HEK293 (cell line): ENCODE measurements at regions not wholly inside any gene's neighbourhood (a gene's known extent, or its start where the extent isn't known, plus 50 kb on each side); places are given as distances from the start of the nearest gene placed in this dataset.

Experiments used
- HOXA7 ChIP-seq: sonication (generic); formaldehyde crosslinking; IDR thresholded peaks from 2 replicates; pipeline ENCODE4 v1.8.1; 2022; ENCODE audit warnings: missing genetic modification reagents, borderline replicate concordance
- HOXD13 ChIP-seq: sonication (generic); formaldehyde crosslinking; IDR thresholded peaks from 2 replicates; pipeline ENCODE4 v1.8.0; 2022; ENCODE audit warnings: missing genetic modification reagents, borderline replicate concordance
- MEIS1 ChIP-seq: sonication (generic); formaldehyde crosslinking; IDR thresholded peaks from 2 replicates; pipeline ENCODE4 v1.8.1; 2022; ENCODE audit warnings: missing genetic modification reagents, mild to moderate bottlenecking, borderline replicate concordance
- SETDB1 ChIP-seq: IDR thresholded peaks from one replicate; pipeline ENCODE4 v1.6.1; 2017; ENCODE audit warnings: mild to moderate bottlenecking, low read length, moderate library complexity, mixed read lengths; ENCODE audit not compliant: insufficient read length
- SP2 ChIP-seq: fragments of 450-650 bp; formaldehyde crosslinking; IDR thresholded peaks from 2 replicates; pipeline ENCODE4 v1.5.1; 2016; ENCODE audit warnings: missing biosample characterization, missing genetic modification characterization
- ZBTB20 ChIP-seq: fragments of 450-650 bp; formaldehyde crosslinking; IDR thresholded peaks from 2 replicates; pipeline ENCODE4 v1.5.1; 2016; ENCODE audit warnings: missing biosample characterization, missing genetic modification characterization
- ZNF274 ChIP-seq, 2 experiments: fragments of 200-500 bp in 1 of 2; fragments of 450-650 bp in 1 of 2; sonication (Bioruptor generic) in 1 of 2; formaldehyde crosslinking in 1 of 2; IDR thresholded peaks; 2 replicates each; pipeline versions ENCODE4 v1.5.1 to v1.6.1; 2014 to 2016; ENCODE audit warnings: borderline replicate concordance in 1 of 2, inconsistent platforms in 1 of 2, low read length in 1 of 2, missing biosample characterization in 1 of 2, missing genetic modification characterization in 1 of 2
- ZNF416 ChIP-seq: fragments of 450-650 bp; formaldehyde crosslinking; IDR thresholded peaks from 2 replicates; pipeline ENCODE4 v1.5.1; 2016; ENCODE audit warnings: missing biosample characterization, missing genetic modification characterization
- ZNF654 ChIP-seq: fragments of 450-650 bp; formaldehyde crosslinking; IDR thresholded peaks from 2 replicates; pipeline ENCODE4 v1.5.1; 2016; ENCODE audit warnings: low read depth, missing biosample characterization, missing genetic modification characterization
- ZNF747 ChIP-seq: fragments of 450-650 bp; formaldehyde crosslinking; IDR thresholded peaks from 2 replicates; pipeline ENCODE4 v1.5.1; 2016; ENCODE audit warnings: missing biosample characterization, missing genetic modification characterization
- ZNF785 ChIP-seq: fragments of 450-650 bp; formaldehyde crosslinking; IDR thresholded peaks from 2 replicates; pipeline ENCODE4 v1.5.1; 2016; ENCODE audit warnings: missing biosample characterization, missing genetic modification characterization
- TF ChIP-seq, protein P1 (sequence below): fragments of 450-650 bp; formaldehyde crosslinking; IDR thresholded peaks from 2 replicates; pipeline ENCODE4 v1.5.1; 2016; ENCODE audit warnings: missing biosample characterization, missing genetic modification characterization
- TF ChIP-seq, protein P2 (sequence below): fragments of 450-650 bp; formaldehyde crosslinking; IDR thresholded peaks from 2 replicates; pipeline ENCODE4 v1.5.1; 2016; ENCODE audit warnings: missing biosample characterization, missing genetic modification characterization
- TF ChIP-seq, protein P3 (sequence below): fragments of 450-650 bp; formaldehyde crosslinking; IDR thresholded peaks from 2 replicates; pipeline ENCODE4 v1.5.1; 2016; ENCODE audit warnings: missing biosample characterization, missing genetic modification characterization

DNA sequence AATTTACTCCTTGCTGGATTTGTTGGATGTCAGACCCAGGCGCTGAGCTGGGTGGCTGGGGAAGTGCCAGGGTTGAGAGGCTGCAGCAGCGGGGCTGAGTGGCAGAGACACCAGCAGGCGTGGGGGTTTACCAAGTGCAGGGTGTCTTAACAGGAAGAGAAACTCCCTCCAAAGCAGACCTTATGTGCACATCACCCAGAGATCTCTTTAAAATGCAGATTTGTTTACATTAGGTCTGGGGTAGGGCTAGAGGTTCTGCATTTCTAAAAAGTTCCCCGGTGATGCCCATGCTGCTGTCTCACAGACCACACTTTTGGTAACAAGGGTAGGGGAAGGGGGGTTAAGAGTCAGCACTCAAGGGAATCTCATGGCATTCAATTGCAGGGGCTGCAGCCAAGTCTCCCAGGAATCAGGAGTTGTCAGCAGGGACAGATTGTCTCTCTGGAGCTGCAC is 80.7 kb upstream of the OLFM4 start:
- TF ChIP-seq ZNF274 (IDR thresholded peaks at IDR 0.05; ENCODE audit: low read length) (no peak), ZNF274 (tag by site-specific recombination; IDR thresholded peaks at IDR 0.05; ENCODE audit: borderline replicate concordance) (no peak), ZNF785 (tag by site-specific recombination) (no peak), SETDB1 (no peak), SP2 (tag by site-specific recombination) (no peak), HOXA7 (CRISPR knock-in tag) (no peak), ZNF747 (tag by site-specific recombination) (no peak), ZBTB20 (tag by site-specific recombination) (no peak), ZNF654 (tag by site-specific recombination) (no peak), HOXD13 (CRISPR knock-in tag) (no peak), ZNF416 (tag by site-specific recombination) (no peak), MEIS1 (CRISPR knock-in tag) (no peak)
- TF ChIP-seq, protein P1, sequence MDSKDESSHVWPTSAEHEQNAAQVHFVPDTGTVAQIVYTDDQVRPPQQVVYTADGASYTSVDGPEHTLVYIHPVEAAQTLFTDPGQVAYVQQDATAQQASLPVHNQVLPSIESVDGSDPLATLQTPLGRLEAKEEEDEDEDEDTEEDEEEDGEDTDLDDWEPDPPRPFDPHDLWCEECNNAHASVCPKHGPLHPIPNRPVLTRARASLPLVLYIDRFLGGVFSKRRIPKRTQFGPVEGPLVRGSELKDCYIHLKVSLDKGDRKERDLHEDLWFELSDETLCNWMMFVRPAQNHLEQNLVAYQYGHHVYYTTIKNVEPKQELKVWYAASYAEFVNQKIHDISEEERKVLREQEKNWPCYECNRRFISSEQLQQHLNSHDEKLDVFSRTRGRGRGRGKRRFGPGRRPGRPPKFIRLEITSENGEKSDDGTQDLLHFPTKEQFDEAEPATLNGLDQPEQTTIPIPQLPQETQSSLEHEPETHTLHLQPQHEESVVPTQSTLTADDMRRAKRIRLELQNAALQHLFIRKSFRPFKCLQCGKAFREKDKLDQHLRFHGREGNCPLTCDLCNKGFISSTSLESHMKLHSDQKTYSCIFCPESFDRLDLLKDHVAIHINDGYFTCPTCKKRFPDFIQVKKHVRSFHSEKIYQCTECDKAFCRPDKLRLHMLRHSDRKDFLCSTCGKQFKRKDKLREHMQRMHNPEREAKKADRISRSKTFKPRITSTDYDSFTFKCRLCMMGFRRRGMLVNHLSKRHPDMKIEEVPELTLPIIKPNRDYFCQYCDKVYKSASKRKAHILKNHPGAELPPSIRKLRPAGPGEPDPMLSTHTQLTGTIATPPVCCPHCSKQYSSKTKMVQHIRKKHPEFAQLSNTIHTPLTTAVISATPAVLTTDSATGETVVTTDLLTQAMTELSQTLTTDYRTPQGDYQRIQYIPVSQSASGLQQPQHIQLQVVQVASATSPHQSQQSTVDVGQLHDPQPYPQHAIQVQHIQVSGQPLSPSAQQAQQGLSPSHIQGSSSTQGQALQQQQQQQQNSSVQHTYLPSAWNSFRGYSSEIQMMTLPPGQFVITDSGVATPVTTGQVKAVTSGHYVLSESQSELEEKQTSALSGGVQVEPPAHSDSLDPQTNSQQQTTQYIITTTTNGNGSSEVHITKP (tag by site-specific recombination), result no peak
- TF ChIP-seq, protein P2, sequence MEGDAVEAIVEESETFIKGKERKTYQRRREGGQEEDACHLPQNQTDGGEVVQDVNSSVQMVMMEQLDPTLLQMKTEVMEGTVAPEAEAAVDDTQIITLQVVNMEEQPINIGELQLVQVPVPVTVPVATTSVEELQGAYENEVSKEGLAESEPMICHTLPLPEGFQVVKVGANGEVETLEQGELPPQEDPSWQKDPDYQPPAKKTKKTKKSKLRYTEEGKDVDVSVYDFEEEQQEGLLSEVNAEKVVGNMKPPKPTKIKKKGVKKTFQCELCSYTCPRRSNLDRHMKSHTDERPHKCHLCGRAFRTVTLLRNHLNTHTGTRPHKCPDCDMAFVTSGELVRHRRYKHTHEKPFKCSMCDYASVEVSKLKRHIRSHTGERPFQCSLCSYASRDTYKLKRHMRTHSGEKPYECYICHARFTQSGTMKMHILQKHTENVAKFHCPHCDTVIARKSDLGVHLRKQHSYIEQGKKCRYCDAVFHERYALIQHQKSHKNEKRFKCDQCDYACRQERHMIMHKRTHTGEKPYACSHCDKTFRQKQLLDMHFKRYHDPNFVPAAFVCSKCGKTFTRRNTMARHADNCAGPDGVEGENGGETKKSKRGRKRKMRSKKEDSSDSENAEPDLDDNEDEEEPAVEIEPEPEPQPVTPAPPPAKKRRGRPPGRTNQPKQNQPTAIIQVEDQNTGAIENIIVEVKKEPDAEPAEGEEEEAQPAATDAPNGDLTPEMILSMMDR (tag by site-specific recombination), result no peak
- TF ChIP-seq, protein P3, sequence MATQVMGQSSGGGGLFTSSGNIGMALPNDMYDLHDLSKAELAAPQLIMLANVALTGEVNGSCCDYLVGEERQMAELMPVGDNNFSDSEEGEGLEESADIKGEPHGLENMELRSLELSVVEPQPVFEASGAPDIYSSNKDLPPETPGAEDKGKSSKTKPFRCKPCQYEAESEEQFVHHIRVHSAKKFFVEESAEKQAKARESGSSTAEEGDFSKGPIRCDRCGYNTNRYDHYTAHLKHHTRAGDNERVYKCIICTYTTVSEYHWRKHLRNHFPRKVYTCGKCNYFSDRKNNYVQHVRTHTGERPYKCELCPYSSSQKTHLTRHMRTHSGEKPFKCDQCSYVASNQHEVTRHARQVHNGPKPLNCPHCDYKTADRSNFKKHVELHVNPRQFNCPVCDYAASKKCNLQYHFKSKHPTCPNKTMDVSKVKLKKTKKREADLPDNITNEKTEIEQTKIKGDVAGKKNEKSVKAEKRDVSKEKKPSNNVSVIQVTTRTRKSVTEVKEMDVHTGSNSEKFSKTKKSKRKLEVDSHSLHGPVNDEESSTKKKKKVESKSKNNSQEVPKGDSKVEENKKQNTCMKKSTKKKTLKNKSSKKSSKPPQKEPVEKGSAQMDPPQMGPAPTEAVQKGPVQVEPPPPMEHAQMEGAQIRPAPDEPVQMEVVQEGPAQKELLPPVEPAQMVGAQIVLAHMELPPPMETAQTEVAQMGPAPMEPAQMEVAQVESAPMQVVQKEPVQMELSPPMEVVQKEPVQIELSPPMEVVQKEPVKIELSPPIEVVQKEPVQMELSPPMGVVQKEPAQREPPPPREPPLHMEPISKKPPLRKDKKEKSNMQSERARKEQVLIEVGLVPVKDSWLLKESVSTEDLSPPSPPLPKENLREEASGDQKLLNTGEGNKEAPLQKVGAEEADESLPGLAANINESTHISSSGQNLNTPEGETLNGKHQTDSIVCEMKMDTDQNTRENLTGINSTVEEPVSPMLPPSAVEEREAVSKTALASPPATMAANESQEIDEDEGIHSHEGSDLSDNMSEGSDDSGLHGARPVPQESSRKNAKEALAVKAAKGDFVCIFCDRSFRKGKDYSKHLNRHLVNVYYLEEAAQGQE (tag by site-specific recombination), result no peak
